GM23338 (cell line): ENCODE measurements at regions not wholly inside any gene's neighbourhood (a gene's known extent, or its start where the extent isn't known, plus 50 kb on each side); places are given as distances from the start of the nearest gene placed in this dataset.

Source experiments
- ATAC-seq: fragments of 200-7000 bp; cut with Tn5 transposase; 3 replicates; pipeline ENCODE4 v1.9.1; 2020
- DNase-seq: peaks from one replicate; pipeline ENCODE4 v3.0.0-alpha.2; 2015; ENCODE audit warnings: low spot score
- H2AFZ ChIP-seq: fragments of 200-600 bp; sonication (generic); 2 replicates; pipeline ENCODE4 v1.8.0; 2016; ENCODE audit warnings: antibody characterized with exemption, mild to moderate bottlenecking, moderate library complexity
- H3F3A ChIP-seq: fragments of 200-600 bp; sonication (generic); replicated peaks from 2 replicates; pipeline ENCODE4 v1.8.0; 2017; ENCODE audit warnings: antibody characterized with exemption, mixed run types, low read depth
- H3K27ac ChIP-seq: fragments of 200-600 bp; sonication (generic); 2 replicates; pipeline ENCODE4 v1.6.1; 2016; ENCODE audit warnings: low read depth
- H3K27me3 ChIP-seq: fragments of 200-600 bp; sonication (generic); 2 replicates; pipeline ENCODE4 v1.8.0; 2016; ENCODE audit warnings: mild to moderate bottlenecking, mixed run types, moderate library complexity; ENCODE audit not compliant: insufficient read depth
- H3K36me3 ChIP-seq: fragments of 200-600 bp; sonication (generic); 2 replicates; pipeline ENCODE4 v1.8.0; 2016; ENCODE audit warnings: mild to moderate bottlenecking; ENCODE audit not compliant: insufficient read depth
- H3K4me1 ChIP-seq: fragments of 200-600 bp; sonication (generic); 2 replicates; pipeline ENCODE4 v1.8.0; 2016; ENCODE audit warnings: mild to moderate bottlenecking, moderate library complexity; ENCODE audit not compliant: insufficient read depth
- H3K4me2 ChIP-seq: fragments of 200-600 bp; sonication (generic); 2 replicates; pipeline ENCODE4 v1.7.1; 2017; ENCODE audit warnings: mixed run types
- H3K4me3 ChIP-seq: fragments of 200-600 bp; sonication (generic); 2 replicates; pipeline ENCODE4 v1.6.1; 2016; ENCODE audit warnings: mixed run types
- H3K79me2 ChIP-seq: fragments of 200-600 bp; sonication (generic); replicated peaks from 2 replicates; pipeline ENCODE4 v1.8.0; 2017; ENCODE audit warnings: mild to moderate bottlenecking; ENCODE audit not compliant: insufficient read depth
- H3K9me2 ChIP-seq: fragments of 200-600 bp; sonication (generic); 2 replicates; pipeline ENCODE4 v1.8.0; 2017; ENCODE audit not compliant: insufficient read depth
- H4K20me1 ChIP-seq: fragments of 200-600 bp; sonication (generic); replicated peaks from 2 replicates; pipeline ENCODE4 v1.8.0; 2017; ENCODE audit warnings: mild to moderate bottlenecking; ENCODE audit not compliant: insufficient read depth
- H3K27ac Mint-ChIP-seq: 2 replicates; pipeline ENCODE4 v1.8.0; 2020; ENCODE audit warnings: inconsistent platforms, mild to moderate bottlenecking, moderate library complexity, mixed read lengths
- H3K27me3 Mint-ChIP-seq: 3 replicates; pipeline ENCODE4 v1.8.0; 2022; ENCODE audit warnings: low read depth, mild to moderate bottlenecking, moderate library complexity, mixed read lengths, inconsistent platforms; ENCODE audit not compliant: insufficient read depth, poor library complexity
- H3K36me3 Mint-ChIP-seq: 3 replicates; pipeline ENCODE4 v1.8.0; 2021; ENCODE audit warnings: low read depth, mild to moderate bottlenecking, inconsistent platforms, moderate library complexity, mixed read lengths
- H3K4me1 Mint-ChIP-seq: 3 replicates; pipeline ENCODE4 v1.8.0; 2020; ENCODE audit warnings: mild to moderate bottlenecking, inconsistent platforms, mixed read lengths
- H3K4me3 Mint-ChIP-seq: 3 replicates; pipeline ENCODE4 v1.8.0; 2021; ENCODE audit warnings: moderate library complexity, mild to moderate bottlenecking, inconsistent platforms, mixed read lengths
- H3K9me3 Mint-ChIP-seq: 3 replicates; pipeline ENCODE4 v1.8.0; 2020; ENCODE audit warnings: moderate library complexity, mild to moderate bottlenecking, inconsistent platforms, mixed read lengths
- CREB1 ChIP-seq: fragments of 250-450 bp; sonication (Bioruptor Pico); IDR thresholded peaks from 2 replicates; pipeline ENCODE4 v1.5.0; 2020; ENCODE audit warnings: low read depth, mild to moderate bottlenecking, moderate library complexity
- EZH2 ChIP-seq: fragments of 200-600 bp; sonication (generic); IDR thresholded peaks from one replicate; pipeline ENCODE4 v1.8.0; 2017; ENCODE audit warnings: antibody characterized with exemption, mild to moderate bottlenecking, low read depth; ENCODE audit not compliant: unreplicated experiment
- EZH2phosphoT487 ChIP-seq: fragments of 200-600 bp; sonication (generic); IDR thresholded peaks from one replicate; pipeline ENCODE4 v1.8.1; 2018; ENCODE audit warnings: antibody characterized with exemption; ENCODE audit not compliant: unreplicated experiment
- STAT1 ChIP-seq: IDR thresholded peaks from one replicate; pipeline ENCODE4 v1.6.1; 2016; ENCODE audit warnings: antibody characterized with exemption; ENCODE audit not compliant: unreplicated experiment
- TF ChIP-seq, protein P1 (sequence below): fragments of 250-450 bp; sonication (Bioruptor Pico); IDR thresholded peaks from 2 replicates; pipeline ENCODE4 v1.5.0; 2020; ENCODE audit warnings: mild to moderate bottlenecking, moderate library complexity
- TF ChIP-seq, protein P2 (sequence below): IDR thresholded peaks from one replicate; pipeline ENCODE4 v1.6.1; 2018; ENCODE audit warnings: antibody characterized with exemption; ENCODE audit not compliant: unreplicated experiment

DNA sequence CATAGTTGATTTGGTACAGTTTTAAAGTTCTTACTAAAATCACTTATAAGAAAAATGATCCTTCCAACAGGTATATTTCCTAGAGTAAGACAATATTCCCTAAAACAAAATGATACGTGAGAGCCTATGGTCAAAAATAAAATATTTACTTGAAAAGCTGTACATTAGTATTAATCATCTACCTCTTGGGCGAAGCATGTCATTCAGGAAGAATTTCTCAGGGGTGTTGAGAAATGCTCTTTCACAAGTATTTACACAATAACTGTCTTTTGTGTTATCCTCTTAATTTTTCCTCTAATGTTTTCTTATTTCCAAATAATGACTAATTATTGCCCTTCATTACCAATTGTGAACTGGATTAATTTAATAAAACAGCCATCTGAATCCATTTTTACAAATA, 466.3 kb downstream of the SATB2 start (continued):
- TF ChIP-seq, protein P1, sequence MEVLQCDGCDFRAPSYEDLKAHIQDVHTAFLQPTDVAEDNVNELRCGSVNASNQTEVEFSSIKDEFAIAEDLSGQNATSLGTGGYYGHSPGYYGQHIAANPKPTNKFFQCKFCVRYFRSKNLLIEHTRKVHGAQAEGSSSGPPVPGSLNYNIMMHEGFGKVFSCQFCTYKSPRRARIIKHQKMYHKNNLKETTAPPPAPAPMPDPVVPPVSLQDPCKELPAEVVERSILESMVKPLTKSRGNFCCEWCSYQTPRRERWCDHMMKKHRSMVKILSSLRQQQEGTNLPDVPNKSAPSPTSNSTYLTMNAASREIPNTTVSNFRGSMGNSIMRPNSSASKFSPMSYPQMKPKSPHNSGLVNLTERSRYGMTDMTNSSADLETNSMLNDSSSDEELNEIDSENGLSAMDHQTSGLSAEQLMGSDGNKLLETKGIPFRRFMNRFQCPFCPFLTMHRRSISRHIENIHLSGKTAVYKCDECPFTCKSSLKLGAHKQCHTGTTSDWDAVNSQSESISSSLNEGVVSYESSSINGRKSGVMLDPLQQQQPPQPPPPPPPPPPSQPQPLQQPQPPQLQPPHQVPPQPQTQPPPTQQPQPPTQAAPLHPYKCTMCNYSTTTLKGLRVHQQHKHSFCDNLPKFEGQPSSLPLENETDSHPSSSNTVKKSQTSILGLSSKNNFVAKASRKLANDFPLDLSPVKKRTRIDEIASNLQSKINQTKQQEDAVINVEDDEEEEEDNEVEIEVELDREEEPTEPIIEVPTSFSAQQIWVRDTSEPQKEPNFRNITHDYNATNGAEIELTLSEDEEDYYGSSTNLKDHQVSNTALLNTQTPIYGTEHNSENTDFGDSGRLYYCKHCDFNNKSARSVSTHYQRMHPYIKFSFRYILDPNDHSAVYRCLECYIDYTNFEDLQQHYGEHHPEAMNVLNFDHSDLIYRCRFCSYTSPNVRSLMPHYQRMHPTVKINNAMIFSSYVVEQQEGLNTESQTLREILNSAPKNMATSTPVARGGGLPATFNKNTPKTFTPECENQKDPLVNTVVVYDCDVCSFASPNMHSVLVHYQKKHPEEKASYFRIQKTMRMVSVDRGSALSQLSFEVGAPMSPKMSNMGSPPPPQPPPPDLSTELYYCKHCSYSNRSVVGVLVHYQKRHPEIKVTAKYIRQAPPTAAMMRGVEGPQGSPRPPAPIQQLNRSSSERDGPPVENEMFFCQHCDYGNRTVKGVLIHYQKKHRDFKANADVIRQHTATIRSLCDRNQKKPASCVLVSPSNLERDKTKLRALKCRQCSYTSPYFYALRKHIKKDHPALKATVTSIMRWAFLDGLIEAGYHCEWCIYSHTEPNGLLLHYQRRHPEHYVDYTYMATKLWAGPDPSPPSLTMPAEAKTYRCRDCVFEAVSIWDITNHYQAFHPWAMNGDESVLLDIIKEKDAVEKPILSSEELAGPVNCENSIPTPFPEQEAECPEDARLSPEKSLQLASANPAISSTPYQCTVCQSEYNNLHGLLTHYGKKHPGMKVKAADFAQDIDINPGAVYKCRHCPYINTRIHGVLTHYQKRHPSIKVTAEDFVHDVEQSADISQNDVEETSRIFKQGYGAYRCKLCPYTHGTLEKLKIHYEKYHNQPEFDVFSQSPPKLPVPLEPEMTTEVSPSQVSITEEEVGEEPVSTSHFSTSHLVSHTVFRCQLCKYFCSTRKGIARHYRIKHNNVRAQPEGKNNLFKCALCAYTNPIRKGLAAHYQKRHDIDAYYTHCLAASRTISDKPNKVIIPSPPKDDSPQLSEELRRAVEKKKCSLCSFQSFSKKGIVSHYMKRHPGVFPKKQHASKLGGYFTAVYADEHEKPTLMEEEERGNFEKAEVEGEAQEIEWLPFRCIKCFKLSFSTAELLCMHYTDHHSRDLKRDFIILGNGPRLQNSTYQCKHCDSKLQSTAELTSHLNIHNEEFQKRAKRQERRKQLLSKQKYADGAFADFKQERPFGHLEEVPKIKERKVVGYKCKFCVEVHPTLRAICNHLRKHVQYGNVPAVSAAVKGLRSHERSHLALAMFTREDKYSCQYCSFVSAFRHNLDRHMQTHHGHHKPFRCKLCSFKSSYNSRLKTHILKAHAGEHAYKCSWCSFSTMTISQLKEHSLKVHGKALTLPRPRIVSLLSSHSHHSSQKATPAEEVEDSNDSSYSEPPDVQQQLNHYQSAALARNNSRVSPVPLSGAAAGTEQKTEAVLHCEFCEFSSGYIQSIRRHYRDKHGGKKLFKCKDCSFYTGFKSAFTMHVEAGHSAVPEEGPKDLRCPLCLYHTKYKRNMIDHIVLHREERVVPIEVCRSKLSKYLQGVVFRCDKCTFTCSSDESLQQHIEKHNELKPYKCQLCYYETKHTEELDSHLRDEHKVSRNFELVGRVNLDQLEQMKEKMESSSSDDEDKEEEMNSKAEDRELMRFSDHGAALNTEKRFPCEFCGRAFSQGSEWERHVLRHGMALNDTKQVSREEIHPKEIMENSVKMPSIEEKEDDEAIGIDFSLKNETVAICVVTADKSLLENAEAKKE (CRISPR knock-in tag), result no peak

DNA sequence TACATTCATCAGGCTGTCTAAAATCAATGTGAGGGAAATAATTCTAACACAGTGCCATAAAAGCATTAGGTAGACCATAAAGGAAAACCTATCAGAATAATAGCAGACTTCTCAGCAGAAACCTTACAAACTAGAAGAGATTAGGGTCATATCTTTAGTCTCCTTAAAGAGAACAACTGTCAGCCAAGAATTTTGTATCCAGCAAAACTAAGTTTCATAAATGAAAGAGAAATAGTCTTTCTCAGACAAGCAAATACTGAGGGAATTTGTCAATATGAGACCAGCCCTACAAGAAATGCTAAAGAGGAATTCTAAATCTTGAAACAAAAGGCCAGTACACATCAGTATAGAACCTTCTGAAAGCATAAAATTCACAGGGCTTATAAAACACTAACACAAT, 482.0 kb downstream of the SATB2 start:
- H3K27me3 Mint-ChIP-seq, result peaks cover 2% of the 10 kb centered on the region
- no peak overlapping the region for H3K4me3 Mint-ChIP-seq
- H3K27ac Mint-ChIP-seq, result no peak overlapping the region
- TF ChIP-seq STAT1 (no peak), EZH2phosphoT487 (no peak), CREB1 (CRISPR knock-in tag) (no peak), EZH2 (no peak)
- TF ChIP-seq, protein P1 (CRISPR knock-in tag), result no peak
- TF ChIP-seq, protein P2, sequence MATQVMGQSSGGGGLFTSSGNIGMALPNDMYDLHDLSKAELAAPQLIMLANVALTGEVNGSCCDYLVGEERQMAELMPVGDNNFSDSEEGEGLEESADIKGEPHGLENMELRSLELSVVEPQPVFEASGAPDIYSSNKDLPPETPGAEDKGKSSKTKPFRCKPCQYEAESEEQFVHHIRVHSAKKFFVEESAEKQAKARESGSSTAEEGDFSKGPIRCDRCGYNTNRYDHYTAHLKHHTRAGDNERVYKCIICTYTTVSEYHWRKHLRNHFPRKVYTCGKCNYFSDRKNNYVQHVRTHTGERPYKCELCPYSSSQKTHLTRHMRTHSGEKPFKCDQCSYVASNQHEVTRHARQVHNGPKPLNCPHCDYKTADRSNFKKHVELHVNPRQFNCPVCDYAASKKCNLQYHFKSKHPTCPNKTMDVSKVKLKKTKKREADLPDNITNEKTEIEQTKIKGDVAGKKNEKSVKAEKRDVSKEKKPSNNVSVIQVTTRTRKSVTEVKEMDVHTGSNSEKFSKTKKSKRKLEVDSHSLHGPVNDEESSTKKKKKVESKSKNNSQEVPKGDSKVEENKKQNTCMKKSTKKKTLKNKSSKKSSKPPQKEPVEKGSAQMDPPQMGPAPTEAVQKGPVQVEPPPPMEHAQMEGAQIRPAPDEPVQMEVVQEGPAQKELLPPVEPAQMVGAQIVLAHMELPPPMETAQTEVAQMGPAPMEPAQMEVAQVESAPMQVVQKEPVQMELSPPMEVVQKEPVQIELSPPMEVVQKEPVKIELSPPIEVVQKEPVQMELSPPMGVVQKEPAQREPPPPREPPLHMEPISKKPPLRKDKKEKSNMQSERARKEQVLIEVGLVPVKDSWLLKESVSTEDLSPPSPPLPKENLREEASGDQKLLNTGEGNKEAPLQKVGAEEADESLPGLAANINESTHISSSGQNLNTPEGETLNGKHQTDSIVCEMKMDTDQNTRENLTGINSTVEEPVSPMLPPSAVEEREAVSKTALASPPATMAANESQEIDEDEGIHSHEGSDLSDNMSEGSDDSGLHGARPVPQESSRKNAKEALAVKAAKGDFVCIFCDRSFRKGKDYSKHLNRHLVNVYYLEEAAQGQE, result no peak

More for the DNA sequence above, 482.0 kb downstream of the SATB2 start:
- no peaks in the 10 kb centered on the region for H3K4me1 ChIP-seq
- no peaks in the 10 kb centered on the region for H4K20me1 ChIP-seq
- H3K4me2 ChIP-seq, result no peak overlapping the region
- H3K27me3 ChIP-seq, result no peaks in the 10 kb centered on the region
- no peaks in the 10 kb centered on the region; the same call in 2 of the 3 replicates for H3K36me3 Mint-ChIP-seq
- H3K79me2 ChIP-seq, result no peaks in the 10 kb centered on the region
- H3K36me3 ChIP-seq, result no peaks in the 10 kb centered on the region
- H3K4me3 ChIP-seq, result no peak overlapping the region
- ATAC-seq (no peak), DNase-seq (no peak)
- no peaks in the 10 kb centered on the region for H3K9me2 ChIP-seq
- no peaks in the 10 kb centered on the region for H3K4me1 Mint-ChIP-seq
- H3F3A ChIP-seq, result no peaks in the 10 kb centered on the region
- no peak overlapping the region for H3K27ac ChIP-seq
- no peak overlapping the region for H2AFZ ChIP-seq
- H3K9me3 Mint-ChIP-seq, result peaks cover 15% of the 10 kb centered on the region; the same call in 2 of the 3 replicates
